HG03175 (cell line): ENCODE measurements at regions not wholly inside any gene's neighbourhood (a gene's known extent, or its start where the extent isn't known, plus 50 kb on each side); places are given as distances from the start of the nearest gene placed in this dataset.
"Not testable (repeated sequence)": the region's sequence is repeated elsewhere in the genome, so short reads cannot be mapped to it uniquely, and the experiment has no call there.

Experiments
- ATAC-seq: cut with Tn5 transposase; IDR thresholded peaks from one replicate; pipeline ENCODE4 v1.9.1; 2021; ENCODE audit warnings: mild to moderate bottlenecking, moderate library complexity; ENCODE audit not compliant: unreplicated experiment

- no peak for ATAC-seq
These were observed 789.4 kb downstream of the EPHA4 start for GRCh38 chr2:220782609-220783113.

GRCh38 chr2:220783671-220784070 is 788.4 kb downstream of the EPHA4 start:
- ATAC-seq, result no peak

GRCh38 chr2:220785178-220785577 is 786.9 kb downstream of the EPHA4 start:
- no peak for ATAC-seq

- ATAC-seq, result no peak
These were observed 785.9 kb downstream of the EPHA4 start for GRCh38 chr2:220786216-220786615.

GRCh38 chr2:220787251-220787650 is 784.9 kb downstream of the EPHA4 start:
- ATAC-seq, result no peak

- no peak for ATAC-seq
These were observed 782.1 kb downstream of the EPHA4 start for GRCh38 chr2:220789961-220790360.

GRCh38 chr2:220795705-220796104 is 776.4 kb downstream of the EPHA4 start:
- ATAC-seq, result no peak

- no peak for ATAC-seq
These were observed 761.0 kb downstream of the EPHA4 start for GRCh38 chr2:220811115-220811514.

- no peak for ATAC-seq
These were observed 760.0 kb downstream of the EPHA4 start for GRCh38 chr2:220811952-220812570.

- ATAC-seq, result no peak
These were observed 757.7 kb downstream of the EPHA4 start for GRCh38 chr2:220814441-220814840.

- no peak for ATAC-seq
These were observed 756.4 kb downstream of the EPHA4 start for GRCh38 chr2:220815698-220816097.

GRCh38 chr2:220821683-220822082 is 750.4 kb downstream of the EPHA4 start:
- ATAC-seq, result no peak

GRCh38 chr2:220823590-220823989 is 748.5 kb downstream of the EPHA4 start:
- not testable (repeated sequence) for ATAC-seq

- no peak for ATAC-seq
These were observed 738.7 kb downstream of the EPHA4 start for GRCh38 chr2:220833446-220833845.

- ATAC-seq, result no peak
These were observed 736.5 kb downstream of the EPHA4 start for GRCh38 chr2:220835583-220835982.

GRCh38 chr2:220837226-220837625 is 734.9 kb downstream of the EPHA4 start:
- ATAC-seq, result no peak

- no peak for ATAC-seq
These were observed 729.0 kb downstream of the EPHA4 start for GRCh38 chr2:220842901-220843665.

- no peak for ATAC-seq
These were observed 726.3 kb downstream of the EPHA4 start for GRCh38 chr2:220845766-220846273.

GRCh38 chr2:220847006-220847405 is 725.1 kb downstream of the EPHA4 start:
- no peak for ATAC-seq

- ATAC-seq, result no peak
These were observed 724.5 kb downstream of the EPHA4 start for GRCh38 chr2:220847589-220847988.

GRCh38 chr2:220849433-220849832 is 722.7 kb downstream of the EPHA4 start:
- no peak for ATAC-seq

GRCh38 chr2:220850116-220850515 is 722.0 kb downstream of the EPHA4 start:
- no peak for ATAC-seq
